HS-5 (cell line): ENCODE measurements at regions not wholly inside any gene's neighbourhood (a gene's known extent, or its start where the extent isn't known, plus 50 kb on each side); places are given as distances from the start of the nearest gene placed in this dataset.
"Not testable (repeated sequence)": the region's sequence is repeated elsewhere in the genome, so short reads cannot be mapped to it uniquely, and the experiment has no call there.

ENCODE experiments used
- DNase-seq: peaks from one replicate; pipeline ENCODE4 v3.0.0-alpha.2; 2012; ENCODE audit warnings: low read depth

GRCh38 chrX:18003876-18004275 lies 142.8 kb upstream of the RAI2 start:
- DNase-seq, result no peak

GRCh38 chrX:18002791-18003190 lies 141.7 kb upstream of the RAI2 start:
- no peak for DNase-seq

GRCh38 chrX:17994429-17994828 lies 133.3 kb upstream of the RAI2 start:
- DNase-seq, result no peak

GRCh38 chrX:17993062-17993461 lies 132.0 kb upstream of the RAI2 start:
- no peak for DNase-seq

- peak; percentile 14 for DNase-seq
Observed at GRCh38 chrX:17990532-17990931, 129.4 kb upstream of the RAI2 start.

- no peak for DNase-seq
Observed at GRCh38 chrX:17987783-17988182, 126.7 kb upstream of the RAI2 start.

GRCh38 chrX:17986977-17987376 lies 125.9 kb upstream of the RAI2 start:
- DNase-seq, result no peak

GRCh38 chrX:17986440-17986839 lies 125.3 kb upstream of the RAI2 start:
- DNase-seq, result no peak

- no peak for DNase-seq
Observed at GRCh38 chrX:17984415-17984814, 123.3 kb upstream of the RAI2 start.

- no peak for DNase-seq
Observed at GRCh38 chrX:17983389-17983788, 122.3 kb upstream of the RAI2 start.

- no peak for DNase-seq
Observed at GRCh38 chrX:17977696-17978095, 116.6 kb upstream of the RAI2 start.

- no peak for DNase-seq
Observed at GRCh38 chrX:17976955-17977354, 115.9 kb upstream of the RAI2 start.

GRCh38 chrX:17975349-17975748 lies 114.3 kb upstream of the RAI2 start:
- not testable (repeated sequence) for DNase-seq

GRCh38 chrX:17968367-17968766 lies 107.3 kb upstream of the RAI2 start:
- DNase-seq, result no peak

- no peak for DNase-seq
Observed at GRCh38 chrX:17967888-17968287, 106.8 kb upstream of the RAI2 start.

- DNase-seq, result no peak
Observed at GRCh38 chrX:17964871-17965270, 103.8 kb upstream of the RAI2 start.

GRCh38 chrX:17960891-17961290 lies 99.8 kb upstream of the RAI2 start:
- no peak for DNase-seq

- DNase-seq, result no peak
Observed at GRCh38 chrX:17944833-17945497, 83.9 kb upstream of the RAI2 start.

- DNase-seq, result not testable (repeated sequence)
Observed at GRCh38 chrX:17941171-17941570, 80.1 kb upstream of the RAI2 start.

GRCh38 chrX:17939724-17940123 lies 78.6 kb upstream of the RAI2 start:
- no peak for DNase-seq

- DNase-seq, result no peak
Observed at GRCh38 chrX:17933856-17934255, 72.8 kb upstream of the RAI2 start.

GRCh38 chrX:17932781-17933180 lies 71.7 kb upstream of the RAI2 start:
- DNase-seq, result no peak

GRCh38 chrX:17931855-17932254 lies 70.8 kb upstream of the RAI2 start:
- DNase-seq, result no peak

GRCh38 chrX:17930850-17931249 lies 69.8 kb upstream of the RAI2 start:
- no peak for DNase-seq

GRCh38 chrX:17923546-17923945 lies 62.4 kb upstream of the RAI2 start:
- no peak for DNase-seq
